AG09309 (cell line): ENCODE measurements at regions not wholly inside any gene's neighbourhood (a gene's known extent, or its start where the extent isn't known, plus 50 kb on each side); places are given as distances from the start of the nearest gene placed in this dataset.
"Not testable (repeated sequence)": the region's sequence is repeated elsewhere in the genome, so short reads cannot be mapped to it uniquely, and the experiment has no call there.

Source experiments
- DNase-seq: peaks from one replicate; pipeline ENCODE4 v3.0.0-alpha.2; 2010; ENCODE audit warnings: low read depth
- H3K4me3 ChIP-seq: 2 replicates; pipeline ENCODE4 v1.5.1; 2011; ENCODE audit warnings: mild to moderate bottlenecking, low read depth, low read length, moderate library complexity; ENCODE audit not compliant: control insufficient read depth
- CTCF ChIP-seq: IDR thresholded peaks from 2 replicates; pipeline ENCODE4 v1.5.1; 2011; ENCODE audit warnings: mild to moderate bottlenecking, low read depth, low read length, inconsistent platforms; ENCODE audit not compliant: insufficient read depth, control insufficient read depth; ENCODE audit errors: missing control alignments

GRCh38 chr6:138671351-138671750 lies 102.2 kb upstream of the CCDC28A start:
- no peak for DNase-seq
- TF ChIP-seq CTCF = no peak
- no peak overlapping the region for H3K4me3 ChIP-seq

DNA sequence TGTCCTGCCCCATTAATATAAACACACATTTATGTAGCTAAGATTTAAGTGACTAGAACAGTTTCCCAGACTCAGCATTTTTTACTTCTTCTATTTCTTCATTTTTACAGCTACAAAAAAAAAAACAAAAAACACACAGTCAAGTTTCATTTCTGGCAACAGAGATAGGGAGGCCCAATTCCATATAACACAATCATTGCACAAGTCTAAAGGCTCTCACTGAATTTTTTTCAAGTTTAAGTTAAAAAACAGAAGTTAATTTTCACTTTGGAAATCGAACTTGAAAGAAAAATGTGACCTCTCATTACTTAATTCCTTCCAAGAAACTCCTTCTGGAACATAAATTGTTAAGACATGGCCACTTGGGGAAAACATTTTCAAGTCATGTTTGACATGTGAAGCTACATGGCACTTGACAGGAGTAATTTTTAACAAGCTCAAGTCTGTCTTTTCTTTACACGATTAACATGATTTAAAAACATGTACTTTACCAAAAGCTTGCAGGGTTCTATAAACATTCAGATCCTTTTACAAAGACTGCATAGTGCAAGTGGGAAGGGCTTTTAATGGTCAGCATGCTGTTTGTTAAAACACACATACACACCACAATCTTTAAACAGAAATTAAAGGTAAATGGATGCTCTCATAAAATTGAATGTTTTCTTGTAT lies 100.1 kb upstream of the CCDC28A start:
- DNase-seq = no peak
- no peak for TF ChIP-seq CTCF
- H3K4me3 ChIP-seq = no peak overlapping the region

DNA sequence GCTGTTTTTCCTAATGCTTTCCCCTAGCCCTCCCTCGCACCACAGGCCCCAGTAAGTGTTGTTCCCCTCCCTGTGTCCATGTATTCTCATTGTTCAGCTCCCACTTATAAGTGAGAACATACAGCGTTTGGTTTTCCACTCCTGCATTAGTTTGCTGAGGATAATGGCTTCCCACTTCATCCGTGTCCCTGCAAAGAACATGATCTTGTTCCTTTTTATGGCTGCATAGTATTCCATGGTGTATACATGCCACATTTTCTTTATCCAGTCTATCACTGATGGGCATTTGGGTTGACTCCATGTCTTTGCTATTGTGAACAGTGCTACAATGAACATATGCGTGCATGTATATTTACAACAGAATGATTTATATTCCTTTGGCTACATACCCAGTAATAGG lies 99.1 kb upstream of the CCDC28A start:
- not testable (repeated sequence) for H3K4me3 ChIP-seq, DNase-seq

DNA sequence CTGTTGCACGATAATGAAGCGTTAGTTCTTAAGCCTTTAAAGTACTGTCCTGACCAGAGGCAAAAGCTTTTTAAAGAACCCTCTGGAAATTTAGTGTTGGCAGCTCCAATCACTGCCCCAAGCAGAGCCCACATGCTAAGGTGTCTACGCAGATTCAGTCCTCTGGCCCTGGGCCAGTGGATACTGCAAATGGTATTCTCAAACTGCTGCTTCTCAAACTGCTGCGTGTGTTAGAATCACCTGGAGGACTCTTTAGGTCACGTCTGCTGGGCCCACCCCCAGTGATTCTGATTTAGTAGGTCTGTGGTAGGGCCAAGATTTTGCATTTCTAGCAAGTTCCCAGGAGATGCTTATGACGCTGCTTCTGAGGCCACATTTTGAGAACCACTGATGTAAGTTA lies 96.0 kb upstream of the CCDC28A start:
- no peak overlapping the region for H3K4me3 ChIP-seq
- no peak for DNase-seq
- TF ChIP-seq CTCF = no peak

DNA sequence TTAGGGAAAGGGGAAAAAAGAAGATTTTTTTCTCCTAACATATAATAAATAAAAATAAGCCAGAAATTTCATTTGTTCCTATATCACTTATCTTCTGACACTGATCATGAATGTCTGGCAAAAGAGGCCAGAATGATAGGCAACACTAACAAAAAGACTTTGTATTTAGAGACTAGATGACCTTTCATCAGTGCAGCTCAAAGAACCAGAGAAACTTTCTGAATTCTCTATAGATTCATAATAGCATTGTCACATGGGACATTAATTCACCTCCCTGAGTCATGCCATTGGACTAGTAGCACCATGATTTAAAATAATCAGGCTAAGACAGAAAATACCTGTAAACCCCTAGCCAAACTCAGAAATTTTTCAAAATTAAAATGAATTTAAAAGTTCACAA lies 95.4 kb upstream of the CCDC28A start:
- no peak for TF ChIP-seq CTCF

GRCh38 chr6:138680085-138680484 lies 93.5 kb upstream of the CCDC28A start:
- no peak overlapping the region for H3K4me3 ChIP-seq
- DNase-seq = no peak
- TF ChIP-seq CTCF = no peak

More for the DNA sequence above, 95.4 kb upstream of the CCDC28A start:
- no peak for DNase-seq
- H3K4me3 ChIP-seq = no peak overlapping the region

- no peak for TF ChIP-seq CTCF
- no peak for DNase-seq
- no peak overlapping the region for H3K4me3 ChIP-seq
These were observed 91.9 kb upstream of the CCDC28A start for GRCh38 chr6:138681627-138682026.
